GM12878 (cell line): ENCODE measurements at regions not wholly inside any gene's neighbourhood (a gene's known extent, or its start where the extent isn't known, plus 50 kb on each side); places are given as distances from the start of the nearest gene placed in this dataset.

Experiments used
- ATAC-seq: fragments of 200-7000 bp; cut with Tn5 transposase; 3 replicates; pipeline ENCODE4 v1.9.1; 2020; ENCODE audit warnings: mild to moderate bottlenecking, moderate library complexity
- BruUV-seq: library from RNA; stranded (reverse); fragments of 400-500 nt; replicated peaks from 2 replicates; lab custom pipeline; 2021; lab: Mats Ljungman, UMichigan
- CTCF ChIA-PET: fragments of 300-600 bp; sonication (Branson Sonifier 250); formaldehyde crosslinking; extraction: SDS; loops from one replicate; lab custom pipeline; 2021; ENCODE audit warnings: inconsistent platforms; lab: Yijun Ruan, JAX
- POLR2A ChIA-PET: fragments of 350-600 bp; formaldehyde crosslinking; extraction: SDS; loops from one replicate; lab custom pipeline; 2021; ENCODE audit warnings: inconsistent platforms; lab: Charles Lee
- RAD21 ChIA-PET: fragments of 300-600 bp; sonication (Branson Sonifier 250); formaldehyde crosslinking; loops from one replicate; lab custom pipeline; 2023; ENCODE audit warnings: antibody characterized with exemption; ENCODE audit not compliant: unreplicated experiment; lab: Charles Lee
- SMC1A ChIA-PET: fragments of 300-600 bp; sonication (Branson Sonifier 250); formaldehyde crosslinking; loops from one replicate; lab custom pipeline; 2023; ENCODE audit not compliant: unreplicated experiment, uncharacterized antibody; lab: Charles Lee
- DNase-seq: peaks from one replicate; pipeline ENCODE4 v3.0.0-alpha.2; 2011; ENCODE audit warnings: low read depth, low spot score
- FAIRE-seq: peaks from 3 replicates; lab custom pipeline; 2011; peaks lifted over from hg19 to GRCh38; lab: Jason Lieb, UNC
- H2AFZ ChIP-seq: 2 replicates; pipeline ENCODE4 v1.6.0; 2011; ENCODE audit warnings: low read depth, low read length, control low read depth; ENCODE audit not compliant: control insufficient read depth
- H3K27ac ChIP-seq: 2 replicates; pipeline ENCODE4 v1.5.1; 2011; ENCODE audit warnings: control low read depth; ENCODE audit not compliant: control insufficient read depth, insufficient read depth
- H3K27me3 ChIP-seq, 2 experiments: replicated peaks in 1 of 2; 2 replicates each; pipeline versions ENCODE4 v1.6.0 to v1.6.1; 2011; ENCODE audit warnings: low read length in 1 of 2; ENCODE audit not compliant: control insufficient read depth in 2 of 2, insufficient read depth in 2 of 2
- H3K36me3 ChIP-seq, 2 experiments: 2 replicates each; pipeline ENCODE4 v1.5.1; 2011; ENCODE audit warnings: low read length in 1 of 2; ENCODE audit not compliant: control insufficient read depth in 2 of 2, insufficient read depth in 2 of 2
- H3K4me1 ChIP-seq: 2 replicates; pipeline ENCODE4 v1.6.1; 2011; ENCODE audit warnings: mild to moderate bottlenecking, low read length, moderate library complexity, mixed read lengths; ENCODE audit not compliant: control insufficient read depth, insufficient read depth
- H3K4me2 ChIP-seq: 2 replicates; pipeline ENCODE4 v1.6.0; 2011; ENCODE audit warnings: control low read depth; ENCODE audit not compliant: control insufficient read depth, insufficient read depth
- H3K4me3 ChIP-seq: fragments of 200-600 bp; sonication (generic); 2 replicates; pipeline ENCODE4 v1.5.1; 2016
- H3K79me2 ChIP-seq: 2 replicates; pipeline ENCODE4 v1.6.0; 2011; ENCODE audit warnings: low read length; ENCODE audit not compliant: control insufficient read depth, insufficient read depth
- H3K9ac ChIP-seq: 2 replicates; pipeline ENCODE4 v1.8.0; 2011; ENCODE audit warnings: low read length, control low read depth, mixed read lengths; ENCODE audit not compliant: control insufficient read depth, insufficient read depth
- H3K9me3 ChIP-seq: replicated peaks from 3 replicates; pipeline ENCODE4 v1.5.1; 2011; ENCODE audit warnings: mild to moderate bottlenecking, low read length; ENCODE audit not compliant: control insufficient read depth, insufficient read depth
- H4K20me1 ChIP-seq: 2 replicates; pipeline ENCODE4 v1.6.0; 2011; ENCODE audit not compliant: control insufficient read depth, insufficient read depth
- ATF2 ChIP-seq: IDR thresholded peaks from 2 replicates; pipeline ENCODE4 v1.6.1; 2012; ENCODE audit warnings: low read length, inconsistent platforms
- ATF3 ChIP-seq: IDR thresholded peaks from 2 replicates; pipeline ENCODE4 v1.6.1; 2011; ENCODE audit warnings: low read depth, mild to moderate bottlenecking, low read length, moderate library complexity, borderline replicate concordance; ENCODE audit errors: extremely low read depth
- CREM ChIP-seq: IDR thresholded peaks from 2 replicates; pipeline ENCODE4 v1.6.1; 2014; ENCODE audit warnings: antibody characterized with exemption, low read depth
- CUX1 ChIP-seq: IDR thresholded peaks from 2 replicates; pipeline ENCODE4 v1.6.1; 2012; ENCODE audit warnings: improper control_type of control experiment, low read depth, low read length; ENCODE audit not compliant: insufficient replicate concordance
- ELK1 ChIP-seq: IDR thresholded peaks from 2 replicates; pipeline ENCODE4 v1.6.1; 2012; ENCODE audit warnings: low read depth, low read length, improper control_type of control experiment
- GABPA ChIP-seq: IDR thresholded peaks from 2 replicates; pipeline ENCODE4 v1.6.1; 2014; ENCODE audit warnings: antibody characterized with exemption, low read depth, mild to moderate bottlenecking, inconsistent platforms
- MTA3 ChIP-seq: IDR thresholded peaks from 2 replicates; pipeline ENCODE4 v1.6.1; 2012; ENCODE audit warnings: low read length, inconsistent platforms, borderline replicate concordance
- NR2C1 ChIP-seq: fragments of 450-650 bp; IDR thresholded peaks from 2 replicates; pipeline ENCODE4 v1.6.1; 2017; ENCODE audit warnings: antibody characterized with exemption, mild to moderate bottlenecking, moderate library complexity
- PML ChIP-seq: IDR thresholded peaks from 2 replicates; pipeline ENCODE4 v1.6.1; 2012; ENCODE audit warnings: low read length, inconsistent platforms
- RB1 ChIP-seq: fragments of 450-650 bp; formaldehyde crosslinking; IDR thresholded peaks from 2 replicates; pipeline ENCODE4 v1.6.1; 2017; ENCODE audit warnings: mild to moderate bottlenecking, borderline replicate concordance
- RCOR1 ChIP-seq: conservative IDR thresholded peaks from 2 replicates; pipeline ENCODE4 v1.6.1; 2012; ENCODE audit warnings: low read depth, low read length, improper control_type of control experiment
- STAT3 ChIP-seq: IDR thresholded peaks from 2 replicates; pipeline ENCODE4 v1.6.1; 2011; ENCODE audit warnings: low read depth, low read length, improper control_type of control experiment
- TBL1XR1 ChIP-seq: IDR thresholded peaks from 2 replicates; pipeline ENCODE4 v1.6.1; 2012; ENCODE audit warnings: low read depth, low read length, improper control_type of control experiment
- TCF3 ChIP-seq: IDR thresholded peaks from 2 replicates; pipeline ENCODE4 v1.6.1; 2012; ENCODE audit warnings: low read depth, mild to moderate bottlenecking, low read length, borderline replicate concordance; ENCODE audit not compliant: insufficient read depth
- ZBTB4 ChIP-seq: fragments of 450-650 bp; formaldehyde crosslinking; IDR thresholded peaks from 2 replicates; pipeline ENCODE4 v1.4.0; 2022; ENCODE audit warnings: mild to moderate bottlenecking, moderate library complexity
- WGBS: methylation state at CpG from one replicate; pipeline ENCODE4 v1.1.6; 2016; ENCODE audit warnings: low lambda C conversion rate; ENCODE audit not compliant: insufficient replicate concordance, insufficient coverage; ENCODE audit errors: missing lambda C conversion rate; 5-methylcytosine and 5-hydroxymethylcytosine counted together
- in situ Hi-C: fragments of 300-500 bp; cut with MboI; formaldehyde crosslinking; loops from 9 replicates; pipeline ENCODE4 v1.14.3; 2018; ENCODE audit warnings: mixed read lengths
- intact Hi-C: fragments of 100-400 bp; cut with micrococcal nuclease; formaldehyde crosslinking; loops from one replicate; pipeline ENCODE4 v1.14.2; 2022; ENCODE audit not compliant: unreplicated experiment

GRCh38 chr7:81637534-81637933, 132.3 kb downstream of the HGF start:
- Histone ChIP-seq H4K20me1 (no peaks in the 10 kb centered on the region), H3K9me3 (no peaks in the 10 kb centered on the region), H3K79me2 (no peaks in the 10 kb centered on the region), H2AFZ (no peak overlapping the region), H3K4me2 (no peak overlapping the region), H3K27ac (no peak overlapping the region), H3K27me3 (no peaks in the 10 kb centered on the region), H3K9ac (no peak overlapping the region), H3K4me3 (no peak overlapping the region), H3K4me1 (no peaks in the 10 kb centered on the region), H3K36me3 (no peaks in the 10 kb centered on the region)
- RAD21 ChIA-PET = no interaction called here
- in situ Hi-C loops (no loop called here), intact Hi-C loops (no loop called here)
- ATAC-seq (no peak), DNase-seq (no peak), FAIRE-seq (no peak)
- CTCF ChIA-PET = no interaction called here
- POLR2A ChIA-PET = no interaction called here
- 63% methylated on average over 1 of the region's 1 CpG for WGBS
- SMC1A ChIA-PET = no interaction called here
- no TSS peak for BruUV-seq
- TF ChIP-seq TBL1XR1 = no peak
- no peak for TF ChIP-seq PML
- no peak for TF ChIP-seq CREM
- TF ChIP-seq GABPA = no peak
- no peak for TF ChIP-seq NR2C1
- TF ChIP-seq ATF2 = no peak
- no peak for TF ChIP-seq CUX1
- no peak for TF ChIP-seq ELK1
- TF ChIP-seq STAT3 = no peak
- TF ChIP-seq TCF3 = no peak
- TF ChIP-seq MTA3 = no peak
- no peak for TF ChIP-seq ATF3
- TF ChIP-seq RB1 = no peak
- TF ChIP-seq RCOR1 = no peak
- no peak for TF ChIP-seq ZBTB4 (CRISPR knock-in tag)
